MM.1S (cell line): ENCODE measurements at regions not wholly inside any gene's neighbourhood (a gene's known extent, or its start where the extent isn't known, plus 50 kb on each side); places are given as distances from the start of the nearest gene placed in this dataset.

ENCODE experiments used
- DNase-seq: peaks from one replicate; pipeline ENCODE4 v3.0.0-alpha.2; 2015
- H2AFZ ChIP-seq: fragments of 300-600 bp; sonication (generic); 2 replicates; pipeline ENCODE4 v1.6.0; 2016; ENCODE audit warnings: antibody characterized with exemption, low read length
- H3F3A ChIP-seq: fragments of 300-600 bp; sonication (generic); 2 replicates; pipeline ENCODE4 v1.6.1; 2016; ENCODE audit warnings: mild to moderate bottlenecking, antibody characterized with exemption, low read length, moderate library complexity, mixed read lengths; ENCODE audit not compliant: insufficient read depth
- H3K27ac ChIP-seq: fragments of 300-600 bp; sonication (generic); 2 replicates; pipeline ENCODE4 v1.5.1; 2016; ENCODE audit warnings: mild to moderate bottlenecking, low read length
- H3K27me3 ChIP-seq: fragments of 300-600 bp; sonication (generic); replicated peaks from 2 replicates; pipeline ENCODE4 v1.6.0; 2016; ENCODE audit warnings: low read length; ENCODE audit not compliant: insufficient read depth
- H3K36me3 ChIP-seq: fragments of 300-600 bp; sonication (generic); replicated peaks from 2 replicates; pipeline ENCODE4 v1.6.1; 2016; ENCODE audit warnings: mild to moderate bottlenecking, low read length, mixed read lengths; ENCODE audit not compliant: insufficient read depth
- H3K4me1 ChIP-seq: fragments of 300-600 bp; sonication (generic); 2 replicates; pipeline ENCODE4 v1.6.1; 2016; ENCODE audit warnings: low read length, mixed read lengths
- H3K4me2 ChIP-seq: fragments of 300-600 bp; sonication (generic); 2 replicates; pipeline ENCODE4 v1.6.0; 2016; ENCODE audit warnings: low read depth, low read length
- H3K4me3 ChIP-seq: fragments of 300-600 bp; sonication (generic); 2 replicates; pipeline ENCODE4 v1.5.1; 2016; ENCODE audit warnings: low read length, mixed read lengths
- H3K79me2 ChIP-seq: fragments of 300-600 bp; sonication (generic); 2 replicates; pipeline ENCODE4 v1.6.1; 2016; ENCODE audit warnings: mixed run types, low read length, mixed read lengths
- H3K9ac ChIP-seq: fragments of 300-600 bp; sonication (generic); 2 replicates; pipeline ENCODE4 v1.6.1; 2016; ENCODE audit warnings: low read length, mixed read lengths
- H3K9me2 ChIP-seq: fragments of 300-600 bp; sonication (generic); replicated peaks from 2 replicates; pipeline ENCODE4 v1.6.1; 2016; ENCODE audit warnings: mild to moderate bottlenecking, low read length, mixed read lengths; ENCODE audit not compliant: insufficient read depth
- H3K9me3 ChIP-seq: fragments of 300-600 bp; sonication (generic); replicated peaks from 2 replicates; pipeline ENCODE4 v1.6.1; 2016; ENCODE audit warnings: mild to moderate bottlenecking, low read length, mixed read lengths; ENCODE audit not compliant: insufficient read depth
- H4K20me1 ChIP-seq: fragments of 300-600 bp; sonication (generic); 2 replicates; pipeline ENCODE4 v1.6.1; 2016; ENCODE audit warnings: mild to moderate bottlenecking, low read length, moderate library complexity, mixed read lengths; ENCODE audit not compliant: insufficient read depth
- CTCF ChIP-seq: fragments of 300-600 bp; sonication (generic); IDR thresholded peaks from 2 replicates; pipeline ENCODE4 v1.5.1; 2016; ENCODE audit warnings: antibody characterized with exemption, low read length, mixed read lengths
- EZH2 ChIP-seq: fragments of 300-600 bp; sonication (generic); optimal IDR thresholded peaks from 2 replicates; pipeline ENCODE3; 2017; ENCODE audit warnings: low read depth, mild to moderate bottlenecking, antibody characterized with exemption, low read length, mixed read lengths
- EZH2phosphoT487 ChIP-seq: fragments of 300-600 bp; sonication (generic); IDR thresholded peaks from 2 replicates; pipeline ENCODE4 v1.6.1; 2018; ENCODE audit warnings: antibody characterized with exemption, low read length

DNA sequence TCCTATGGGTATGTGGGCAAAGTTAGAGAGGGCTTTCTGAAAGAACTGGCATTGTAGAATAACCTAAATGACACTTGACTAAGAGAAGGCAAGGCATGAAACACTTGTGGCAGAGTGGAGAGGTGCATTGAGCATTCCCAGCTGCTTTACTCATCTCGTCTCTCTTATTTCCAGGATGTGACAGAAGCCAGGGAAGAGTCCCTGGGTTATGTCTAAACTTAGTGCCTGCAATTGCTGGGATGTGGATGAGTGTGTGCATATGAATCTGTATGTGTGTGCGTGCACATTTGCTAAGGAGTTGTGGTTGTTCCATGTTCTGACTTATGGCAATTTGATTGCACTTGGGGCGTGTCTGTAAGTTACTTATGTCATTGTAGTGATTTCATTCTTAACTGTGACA is 1326.5 kb upstream of the B3GALT2 start:
- Histone ChIP-seq H3K4me2 (no peak overlapping the region), H3K27ac (no peak overlapping the region), H3K9me3 (no peaks in the 10 kb centered on the region), H3K9me2 (no peaks in the 10 kb centered on the region), H3K4me1 (no peaks in the 10 kb centered on the region), H3K27me3 (no peaks in the 10 kb centered on the region), H4K20me1 (no peaks in the 10 kb centered on the region), H3K36me3 (no peaks in the 10 kb centered on the region), H2AFZ (no peak overlapping the region), H3K79me2 (no peaks in the 10 kb centered on the region), H3K9ac (no peak overlapping the region), H3K4me3 (no peak overlapping the region), H3F3A (no peaks in the 10 kb centered on the region)
- TF ChIP-seq CTCF (no peak), EZH2 (no peak), EZH2phosphoT487 (no peak)
- DNase-seq: no peak

DNA sequence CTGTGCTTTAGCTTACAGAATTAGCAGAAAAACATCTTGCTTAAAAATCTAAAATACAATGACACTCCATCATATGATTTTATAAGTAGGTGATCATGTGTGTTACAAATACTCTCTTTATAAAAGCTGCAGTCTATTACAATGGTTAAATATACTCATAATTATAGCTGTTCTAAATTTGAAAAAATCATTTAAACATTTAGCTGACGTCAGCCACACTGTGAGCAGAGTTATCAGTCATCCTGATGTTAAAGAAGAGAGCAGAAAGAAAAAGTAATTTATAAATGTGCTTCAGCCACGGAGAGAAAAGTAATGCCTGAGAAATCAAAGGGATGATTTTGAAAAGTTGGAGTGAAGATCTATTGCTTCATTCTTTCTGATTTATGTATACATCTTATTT is 1325.9 kb upstream of the B3GALT2 start:
- no peak overlapping the region for H3K4me3 ChIP-seq
- H3K9me3 ChIP-seq: no peaks in the 10 kb centered on the region
- no peak overlapping the region for H3K27ac ChIP-seq
- no peak overlapping the region for H2AFZ ChIP-seq
- H3K4me2 ChIP-seq: no peak overlapping the region
- TF ChIP-seq EZH2phosphoT487 (no peak), EZH2 (no peak), CTCF (no peak)
- H3K79me2 ChIP-seq: no peaks in the 10 kb centered on the region
- no peak overlapping the region for H3K9ac ChIP-seq
- no peaks in the 10 kb centered on the region for H3K4me1 ChIP-seq
- no peaks in the 10 kb centered on the region for H3K36me3 ChIP-seq
- no peaks in the 10 kb centered on the region for H3K9me2 ChIP-seq
- no peak for DNase-seq
- H3K27me3 ChIP-seq: no peaks in the 10 kb centered on the region
- H4K20me1 ChIP-seq: no peaks in the 10 kb centered on the region
- no peaks in the 10 kb centered on the region for H3F3A ChIP-seq

DNA sequence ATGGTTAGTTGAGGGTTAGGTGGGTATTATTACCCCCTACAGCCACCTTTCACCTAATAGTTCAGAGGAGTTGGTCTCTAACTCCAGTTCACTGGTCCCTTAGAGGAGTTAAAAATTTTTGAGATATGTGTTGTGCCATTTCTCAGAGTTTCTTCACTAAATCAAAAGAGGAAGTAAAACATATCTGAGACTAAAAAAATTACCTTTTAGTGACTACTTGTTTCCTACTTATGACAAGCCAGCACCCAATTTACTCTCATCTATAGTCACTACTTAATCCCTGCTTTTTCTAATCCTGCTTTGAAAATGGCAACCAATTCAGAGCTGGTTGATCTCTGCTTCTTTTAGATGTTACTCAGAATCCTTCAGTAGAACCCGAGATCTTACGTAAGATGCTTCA is 1316.8 kb upstream of the B3GALT2 start:
- DNase-seq: no peak
- H2AFZ ChIP-seq: peak overlapping the region; percentile 41; the same call in 1 of the 2 replicates

More for the DNA sequence above, 1316.8 kb upstream of the B3GALT2 start:
- Histone ChIP-seq H3K27ac (peak overlapping the region; percentile 7; the same call in 1 of the 2 replicates), H3K9ac (no peak overlapping the region), H3K9me3 (0 out of 2 replicates have a peak, but pooled peaks cover 2% of the 10 kb centered on the region), H3K9me2 (no peaks in the 10 kb centered on the region), H3K4me2 (peak overlapping the region; percentile 25; the same call in 1 of the 2 replicates), H3K36me3 (no peaks in the 10 kb centered on the region), H3K4me1 (peaks cover 10% of the 10 kb centered on the region; the same call in 1 of the 2 replicates), H4K20me1 (no peaks in the 10 kb centered on the region), H3K79me2 (no peaks in the 10 kb centered on the region), H3K27me3 (no peaks in the 10 kb centered on the region), H3F3A (no peaks in the 10 kb centered on the region), H3K4me3 (no peak overlapping the region)
- no peak for TF ChIP-seq EZH2
- no peak for TF ChIP-seq CTCF
- no peak for TF ChIP-seq EZH2phosphoT487
